Esophagus squamous epithelium (tissue), 5 donors: ENCODE measurements at regions not wholly inside any gene's neighbourhood (a gene's known extent, or its start where the extent isn't known, plus 50 kb on each side); places are given as distances from the start of the nearest gene placed in this dataset.

Experiments used
- DNase-seq: peaks from one replicate; lab custom pipeline; 2025; lab: John Stamatoyannopoulos, UW
- H3K27ac ChIP-seq, 4 donors: fragments of 200-600 bp; sonication (generic); one replicate each; pipeline ENCODE4 v1.5.1; 2016 to 2019; ENCODE audit warnings: mild to moderate bottlenecking in 1 of 4
- H3K27me3 ChIP-seq, 4 donors: fragments of 200-600 bp; sonication (generic); 1 replicate in 3 of 4; 2 replicates in 1 of 4; pipeline versions ENCODE4 v1.5.1 to v1.6.0; 2017 to 2021; ENCODE audit warnings: antibody characterized with exemption in 1 of 4
- H3K36me3 ChIP-seq, 3 donors: fragments of 200-600 bp; sonication (generic); one replicate each; pipeline ENCODE4 v1.5.1; 2016 to 2019
- H3K4me1 ChIP-seq, 3 donors: fragments of 200-600 bp; sonication (generic); one replicate each; pipeline ENCODE4 v1.5.1; 2017 to 2019
- H3K4me3 ChIP-seq, 4 donors: fragments of 200-600 bp; sonication (generic); 1 replicate in 3 of 4; 2 replicates in 1 of 4; pipeline ENCODE4 v1.5.1; 2016 to 2019; ENCODE audit warnings: mild to moderate bottlenecking in 2 of 4, moderate library complexity in 1 of 4
- H3K9me3 ChIP-seq, 3 donors: fragments of 200-600 bp; sonication (generic); one replicate each; pipeline ENCODE4 v1.5.1; 2016 to 2019
- POLR2A ChIP-seq, 4 donors: fragments of 450-650 bp; IDR thresholded peaks; one replicate each; pipeline ENCODE4 v1.6.1; 2017; ENCODE audit warnings: antibody characterized with exemption in 4 of 4, mild to moderate bottlenecking in 4 of 4, moderate library complexity in 3 of 4
- WGBS, 2 donors: methylation state at CpG; one replicate each; pipeline ENCODE4 v1.1.5; 2018; 5-methylcytosine and 5-hydroxymethylcytosine counted together
- intact Hi-C: fragments of 100-400 bp; cut with DNase I; formaldehyde crosslinking; loops from one replicate; pipeline ENCODE4 v1.15.0; 2022
- TF ChIP-seq, protein P1 (sequence below), 6 experiments: fragments of 450-650 bp in 4 of 6; fragments of 200-600 bp in 2 of 6; sonication (generic) in 2 of 6; IDR thresholded peaks; one replicate each; pipeline ENCODE4 v1.5.1; 2016 to 2019; ENCODE audit warnings: antibody characterized with exemption in 6 of 6, mild to moderate bottlenecking in 4 of 6, moderate library complexity in 4 of 6
- donor health status: DM: yes; HTN: yes; CAD: no.

DNA sequence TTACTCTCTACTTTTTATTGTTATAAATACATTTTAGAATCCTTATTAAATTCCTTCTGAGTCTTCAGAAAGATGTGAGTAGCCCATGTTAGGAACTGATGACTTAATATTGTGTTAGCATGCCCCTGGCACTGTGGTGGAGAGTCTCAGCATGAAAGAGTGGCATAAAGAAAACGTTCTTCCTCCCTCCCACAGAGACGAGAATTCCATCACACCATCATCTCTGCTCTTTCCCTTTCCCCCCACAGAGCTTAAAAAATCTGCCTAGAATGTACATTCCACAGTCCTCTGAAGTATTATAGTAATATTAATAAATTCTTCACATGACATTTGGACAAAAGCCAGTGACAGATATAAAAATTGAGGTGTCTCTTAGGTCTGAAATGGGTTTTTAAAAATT, 117.8 kb upstream of the DKK2 start:
- DNase-seq: no peak
- intact Hi-C loops: no loop called here
- no peaks in the 10 kb centered on the region for H3K27me3 ChIP-seq
- H3K4me1 ChIP-seq: no peaks in the 10 kb centered on the region
- H3K4me3 ChIP-seq: no peak overlapping the region
- H3K27ac ChIP-seq: no peak overlapping the region
- no peaks in the 10 kb centered on the region for H3K9me3 ChIP-seq
- 14 to 23% methylated on average over 2 of the region's 2 CpGs for WGBS, 2 donors
- TF ChIP-seq POLR2A (IDR thresholded peaks at IDR 0.05): no peak
- TF ChIP-seq, protein P1, sequence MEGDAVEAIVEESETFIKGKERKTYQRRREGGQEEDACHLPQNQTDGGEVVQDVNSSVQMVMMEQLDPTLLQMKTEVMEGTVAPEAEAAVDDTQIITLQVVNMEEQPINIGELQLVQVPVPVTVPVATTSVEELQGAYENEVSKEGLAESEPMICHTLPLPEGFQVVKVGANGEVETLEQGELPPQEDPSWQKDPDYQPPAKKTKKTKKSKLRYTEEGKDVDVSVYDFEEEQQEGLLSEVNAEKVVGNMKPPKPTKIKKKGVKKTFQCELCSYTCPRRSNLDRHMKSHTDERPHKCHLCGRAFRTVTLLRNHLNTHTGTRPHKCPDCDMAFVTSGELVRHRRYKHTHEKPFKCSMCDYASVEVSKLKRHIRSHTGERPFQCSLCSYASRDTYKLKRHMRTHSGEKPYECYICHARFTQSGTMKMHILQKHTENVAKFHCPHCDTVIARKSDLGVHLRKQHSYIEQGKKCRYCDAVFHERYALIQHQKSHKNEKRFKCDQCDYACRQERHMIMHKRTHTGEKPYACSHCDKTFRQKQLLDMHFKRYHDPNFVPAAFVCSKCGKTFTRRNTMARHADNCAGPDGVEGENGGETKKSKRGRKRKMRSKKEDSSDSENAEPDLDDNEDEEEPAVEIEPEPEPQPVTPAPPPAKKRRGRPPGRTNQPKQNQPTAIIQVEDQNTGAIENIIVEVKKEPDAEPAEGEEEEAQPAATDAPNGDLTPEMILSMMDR (IDR thresholded peaks at IDR 0.05): no peak
- H3K36me3 ChIP-seq: no peaks in the 10 kb centered on the region

DNA sequence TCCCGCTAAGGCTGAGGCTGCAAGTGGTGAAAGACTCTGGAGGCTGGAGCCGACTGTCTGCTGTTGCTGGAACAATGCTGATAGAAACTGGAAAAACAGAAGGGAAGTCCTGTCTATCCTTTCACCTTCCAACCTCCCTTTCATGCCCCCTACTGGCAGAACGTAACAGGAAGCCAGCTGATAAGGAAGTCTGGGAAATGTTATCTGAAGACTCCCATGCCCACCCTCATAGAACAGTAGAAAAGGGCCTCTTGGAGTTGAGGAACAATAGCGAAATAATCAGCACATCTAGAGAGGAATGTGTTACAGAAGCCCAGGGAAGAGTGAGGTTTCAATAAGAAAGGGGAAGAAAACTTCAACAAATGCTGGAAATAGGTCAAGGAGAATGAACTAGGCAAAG, 117.1 kb upstream of the DKK2 start:
- Histone ChIP-seq H3K27ac (no peak overlapping the region), H3K9me3 (no peaks in the 10 kb centered on the region)
- WGBS, 2 donors: 59 to 66% methylated on average over 3 to 4 of the region's 4 CpGs

DNA sequence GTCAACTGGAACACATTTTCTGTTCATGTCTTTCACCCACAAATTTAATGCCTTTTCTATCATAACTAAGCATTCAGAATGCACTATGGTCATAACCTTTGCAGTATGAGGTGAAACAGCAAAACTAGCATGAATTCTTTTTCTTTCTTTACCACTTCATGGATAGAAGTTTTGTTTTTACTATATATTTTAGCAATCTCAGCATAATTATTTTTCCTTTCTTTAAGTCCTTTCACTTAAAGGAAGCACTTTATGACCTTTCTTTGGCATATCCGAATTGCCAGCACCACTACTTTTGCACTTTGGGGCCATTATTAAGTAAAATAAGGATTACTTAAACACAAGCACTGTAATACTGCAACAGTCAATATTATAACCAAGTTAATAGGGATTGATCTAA, 115.1 kb upstream of the DKK2 start:
- no peaks in the 10 kb centered on the region for H3K36me3 ChIP-seq
- no peak for TF ChIP-seq POLR2A (IDR thresholded peaks at IDR 0.05)
- TF ChIP-seq, protein P1 (IDR thresholded peaks at IDR 0.05): no peak
- H3K4me1 ChIP-seq: no peaks in the 10 kb centered on the region
- no peak for DNase-seq
- H3K9me3 ChIP-seq: no peaks in the 10 kb centered on the region
- no peak overlapping the region for H3K27ac ChIP-seq
- intact Hi-C loops: no loop called here
- H3K4me3 ChIP-seq: no peak overlapping the region
- WGBS, 2 donors: 79 to 90% methylated on average over 1 of the region's 1 CpG
- H3K27me3 ChIP-seq: no peaks in the 10 kb centered on the region

More for the DNA sequence above, 117.1 kb upstream of the DKK2 start:
- no peaks in the 10 kb centered on the region for H3K27me3 ChIP-seq
- no peaks in the 10 kb centered on the region for H3K4me1 ChIP-seq
- no peak for TF ChIP-seq POLR2A (IDR thresholded peaks at IDR 0.05)
- TF ChIP-seq, protein P1 (IDR thresholded peaks at IDR 0.05): no peak
- no peak for DNase-seq
- no peaks in the 10 kb centered on the region for H3K36me3 ChIP-seq
- intact Hi-C loops: no loop called here
- no peak overlapping the region for H3K4me3 ChIP-seq

DNA sequence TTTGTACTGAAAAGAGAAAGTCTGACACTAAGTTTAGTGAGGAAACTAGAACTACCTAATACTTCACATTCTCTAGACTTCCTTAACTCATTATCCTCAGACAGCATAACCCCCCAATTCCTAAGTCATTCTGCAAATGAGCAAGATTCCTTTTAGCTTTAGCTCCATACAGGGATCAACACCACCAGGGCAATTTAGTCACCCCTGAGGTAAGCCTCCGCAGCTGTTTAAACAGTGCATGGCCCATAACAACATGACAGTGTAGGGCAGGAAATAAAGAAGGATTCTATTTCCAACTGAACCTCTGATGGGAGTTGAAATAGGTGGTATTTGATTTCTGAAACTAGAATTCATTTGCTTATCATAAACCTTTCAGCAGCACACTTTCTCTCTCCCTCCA, 112.8 kb upstream of the DKK2 start:
- Histone ChIP-seq H3K4me1 (no peaks in the 10 kb centered on the region), H3K27ac (no peak overlapping the region), H3K27me3 (no peaks in the 10 kb centered on the region), H3K36me3 (no peaks in the 10 kb centered on the region), H3K4me3 (no peak overlapping the region), H3K9me3 (no peaks in the 10 kb centered on the region)
- no peak for DNase-seq
- WGBS, 2 donors: 83 to 88% methylated on average over 1 of the region's 1 CpG
- intact Hi-C loops: no loop called here
- TF ChIP-seq, protein P1 (IDR thresholded peaks at IDR 0.05): no peak
- TF ChIP-seq POLR2A (IDR thresholded peaks at IDR 0.05): no peak

DNA sequence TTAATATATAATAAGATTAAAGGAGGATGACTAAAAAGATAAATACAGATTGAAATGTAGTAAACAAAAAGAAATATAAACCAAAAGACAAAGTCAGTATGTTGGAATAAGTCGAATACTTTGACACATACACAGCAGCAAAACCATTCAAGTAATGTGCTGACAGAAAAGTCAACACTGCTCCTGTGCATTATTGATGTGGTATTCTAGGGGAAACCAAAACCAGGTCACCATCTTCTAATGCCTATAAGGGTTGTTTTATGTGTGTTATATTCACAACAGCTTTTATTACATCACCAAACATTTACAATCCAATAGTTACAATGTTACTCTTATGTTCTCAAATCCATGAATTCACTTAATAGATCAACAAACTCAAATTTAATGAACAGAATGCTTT, 111.8 kb upstream of the DKK2 start:
- 31 to 42% methylated on average over 1 of the region's 1 CpG for WGBS, 2 donors
- intact Hi-C loops: no loop called here
- Histone ChIP-seq H3K27ac (no peak overlapping the region), H3K4me3 (no peak overlapping the region), H3K4me1 (no peaks in the 10 kb centered on the region), H3K36me3 (no peaks in the 10 kb centered on the region), H3K9me3 (no peaks in the 10 kb centered on the region), H3K27me3 (no peaks in the 10 kb centered on the region)
- DNase-seq: no peak
- TF ChIP-seq, protein P1 (IDR thresholded peaks at IDR 0.05): no peak
- TF ChIP-seq POLR2A (IDR thresholded peaks at IDR 0.05): no peak
